NCI-H2171 (cell line): ENCODE measurements at regions not wholly inside any gene's neighbourhood (a gene's known extent, or its start where the extent isn't known, plus 50 kb on each side); places are given as distances from the start of the nearest gene placed in this dataset.
"Not testable (repeated sequence)": the region's sequence is repeated elsewhere in the genome, so short reads cannot be mapped to it uniquely, and the experiment has no call there.

Experiments
- DNase-seq: peaks from one replicate; lab custom pipeline; 2025; lab: John Stamatoyannopoulos, UW

- DNase-seq = no peak
These were observed 329.2 kb upstream of the KLF3 start for GRCh38 chr4:38334791-38335190.

DNA sequence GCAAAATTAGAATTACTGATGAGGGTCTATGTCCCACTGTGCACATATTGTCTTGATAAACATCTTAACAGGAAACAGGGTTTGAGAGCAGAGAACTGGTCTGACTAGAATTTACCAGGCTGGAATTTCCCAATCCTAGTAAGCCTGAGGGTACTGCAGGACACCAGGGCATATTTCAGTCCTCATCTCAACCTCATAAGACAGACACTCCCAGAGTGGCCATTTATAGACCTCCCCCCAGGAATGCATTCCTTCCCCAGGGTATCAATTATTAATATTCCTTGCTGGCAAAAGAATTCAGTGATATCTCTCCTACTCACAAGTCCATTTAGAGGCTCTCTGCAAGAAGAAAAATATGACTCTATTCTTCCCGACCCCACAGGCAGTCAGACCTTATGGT lies 325.1 kb upstream of the KLF3 start:
- DNase-seq = not testable (repeated sequence)

- DNase-seq = no peak
These were observed 320.4 kb upstream of the KLF3 start for GRCh38 chr4:38343608-38344007.

DNA sequence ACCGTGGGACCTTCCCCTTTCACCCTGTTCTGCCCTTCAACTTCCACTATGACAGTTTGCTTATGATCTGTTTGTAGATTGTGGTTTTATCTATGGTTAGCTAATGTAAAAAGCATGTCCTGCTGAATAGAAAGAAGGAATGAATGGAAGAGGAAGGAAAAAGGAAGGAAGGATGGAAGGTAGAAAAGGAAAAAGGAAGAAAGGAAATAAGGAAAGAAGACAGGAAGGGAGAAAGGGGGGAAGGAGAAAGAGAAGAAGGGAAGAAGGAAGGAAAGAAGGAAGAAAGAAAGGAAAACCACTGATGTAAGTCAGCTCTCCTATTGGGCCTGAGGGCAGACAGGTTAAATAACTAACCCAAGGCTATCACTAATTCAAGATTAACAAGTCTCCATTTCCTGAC lies 319.1 kb upstream of the KLF3 start:
- no peak for DNase-seq

- DNase-seq = no peak
These were observed 316.7 kb upstream of the KLF3 start for GRCh38 chr4:38347251-38347650.

- no peak for DNase-seq
These were observed 309.6 kb upstream of the KLF3 start for GRCh38 chr4:38354421-38354820.

GRCh38 chr4:38354872-38355271 lies 309.1 kb upstream of the KLF3 start:
- DNase-seq = no peak

DNA sequence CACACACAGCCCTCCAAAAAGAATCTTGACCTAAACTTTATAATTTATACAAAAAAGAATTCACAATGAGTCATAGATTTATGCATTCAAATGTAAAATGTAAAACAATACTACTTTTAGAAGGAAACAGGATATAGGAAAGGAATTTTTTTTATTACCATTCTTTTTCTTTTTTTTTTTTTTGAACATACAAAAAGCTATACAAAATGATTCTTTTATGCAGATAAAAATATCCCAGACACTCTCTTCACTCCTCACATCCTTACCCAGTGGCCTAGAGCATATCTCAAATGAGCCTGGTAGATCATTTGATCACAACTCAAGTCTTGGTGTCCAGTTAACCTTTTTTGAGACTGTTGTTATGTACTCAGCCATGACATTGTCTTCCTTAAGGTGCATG lies 307.3 kb upstream of the KLF3 start:
- DNase-seq = no peak

GRCh38 chr4:38357546-38357945 lies 306.5 kb upstream of the KLF3 start:
- no peak for DNase-seq

- DNase-seq = no peak
These were observed 304.9 kb upstream of the KLF3 start for GRCh38 chr4:38359113-38359512.

GRCh38 chr4:38360201-38360600 lies 303.8 kb upstream of the KLF3 start:
- DNase-seq = no peak

DNA sequence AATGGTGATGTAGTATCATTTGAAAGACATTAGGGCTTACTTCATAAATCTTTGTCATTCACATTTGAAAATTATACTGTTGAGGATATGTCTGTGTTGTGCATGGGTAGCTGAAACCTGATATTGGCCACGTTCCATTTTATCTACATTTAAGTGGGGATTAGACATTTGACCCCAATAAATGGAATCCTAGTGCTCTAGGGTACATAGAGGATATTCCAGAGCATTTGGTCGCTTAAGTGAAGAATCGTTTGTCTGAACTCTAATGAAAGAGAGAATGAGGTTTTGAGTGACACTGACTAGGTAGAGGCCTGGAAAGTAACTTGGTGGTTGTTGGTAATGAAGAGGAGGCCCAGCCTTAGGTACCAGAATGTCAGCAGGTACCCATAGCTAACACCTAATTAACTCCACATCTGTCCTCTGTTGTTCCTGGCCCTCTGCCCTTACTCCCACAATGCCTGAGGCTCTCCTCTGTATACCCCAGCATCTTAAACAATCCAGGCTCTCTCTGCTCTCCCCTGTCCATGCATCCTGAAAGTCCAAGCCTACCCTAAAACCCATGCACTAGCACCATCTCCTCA lies 299.5 kb upstream of the KLF3 start:
- no peak for DNase-seq

- DNase-seq = no peak
These were observed 298.7 kb upstream of the KLF3 start for GRCh38 chr4:38365261-38365660.

DNA sequence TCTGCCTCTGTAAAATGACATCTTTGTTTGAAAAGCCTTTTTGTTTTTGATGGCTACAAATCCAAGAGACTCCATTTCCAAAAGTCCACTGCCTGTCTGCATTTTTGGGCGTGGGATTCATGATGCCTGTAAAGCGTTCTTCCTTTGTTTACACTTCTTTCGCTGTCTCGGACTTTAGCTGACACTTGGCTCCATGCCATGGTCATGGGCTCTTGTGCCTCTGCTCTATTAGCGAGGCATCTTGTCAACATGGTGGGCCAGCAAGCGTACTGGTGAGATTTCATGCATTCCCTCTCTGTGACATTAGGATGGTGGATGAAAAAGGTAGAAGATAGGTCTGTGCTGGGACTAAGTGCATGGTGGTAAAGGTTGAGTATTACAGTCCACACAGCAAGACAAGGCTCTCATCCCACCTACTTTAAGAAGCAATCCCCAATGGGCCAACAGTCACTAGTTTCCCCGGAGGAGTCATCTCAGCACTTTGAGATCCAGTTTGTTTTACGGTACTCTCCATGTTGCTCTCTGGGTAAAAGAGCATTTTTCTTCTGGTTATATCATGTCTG lies 298.2 kb upstream of the KLF3 start:
- no peak for DNase-seq

DNA sequence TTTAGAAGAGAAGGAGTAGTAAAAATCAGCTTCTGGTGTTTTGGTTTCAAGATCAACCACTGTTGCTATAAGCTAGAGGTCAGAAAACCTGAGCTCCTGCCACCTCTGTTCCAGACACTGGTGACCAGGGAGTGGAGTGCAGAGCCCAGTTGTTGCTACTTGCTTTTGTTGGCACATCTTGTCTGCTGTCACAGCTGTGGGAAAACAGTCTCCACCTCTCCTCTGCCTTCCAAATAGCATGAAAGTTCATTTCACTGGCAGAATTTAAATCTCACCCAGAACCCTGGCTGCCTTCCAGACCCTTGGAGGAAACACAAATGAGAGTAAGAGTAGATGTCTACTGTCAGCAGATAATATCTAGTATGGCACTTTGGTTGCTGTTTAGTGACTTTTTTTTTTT lies 297.5 kb upstream of the KLF3 start:
- no peak for DNase-seq

DNA sequence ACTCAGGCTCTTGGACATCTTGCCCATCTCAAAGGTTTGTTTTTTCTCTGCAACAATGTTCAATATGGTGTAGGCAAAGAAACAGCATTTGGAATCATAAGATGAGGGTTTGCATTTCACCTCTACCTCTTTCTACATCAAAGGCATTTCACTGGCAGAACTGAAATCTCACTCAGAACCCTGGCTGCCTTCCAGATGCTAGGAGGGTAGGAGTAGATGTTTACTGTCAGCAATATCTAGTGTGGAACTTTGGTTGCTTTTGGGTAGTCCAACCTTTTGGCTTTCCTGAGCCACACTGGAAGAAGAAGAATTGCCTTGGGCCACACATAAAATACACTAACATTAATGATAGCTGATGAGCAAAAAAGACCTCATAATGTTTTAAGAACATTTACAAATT lies 297.0 kb upstream of the KLF3 start:
- DNase-seq = no peak

- no peak for DNase-seq
These were observed 296.3 kb upstream of the KLF3 start for GRCh38 chr4:38367642-38368174.

DNA sequence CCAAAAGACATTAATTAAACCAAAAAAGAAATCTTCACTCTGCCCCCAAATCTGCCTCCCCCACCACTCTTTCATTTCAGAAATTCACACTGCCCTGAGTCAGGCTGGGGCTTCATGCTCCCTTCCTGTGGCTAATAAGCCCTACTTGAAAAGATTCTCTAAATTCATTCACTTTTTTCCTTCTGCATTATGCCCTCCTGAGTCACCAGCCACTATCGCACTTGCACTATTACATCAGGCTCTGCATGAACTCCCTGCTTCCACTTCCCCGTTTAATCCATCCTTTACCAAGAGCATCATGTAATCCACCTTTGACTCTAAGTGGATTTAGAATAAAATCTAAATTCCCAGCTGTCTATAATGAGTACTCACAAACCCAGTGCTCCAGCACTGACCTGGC lies 295.4 kb upstream of the KLF3 start:
- DNase-seq = no peak

- no peak for DNase-seq
These were observed 292.6 kb upstream of the KLF3 start for GRCh38 chr4:38371391-38371851.

GRCh38 chr4:38373375-38373774 lies 290.6 kb upstream of the KLF3 start:
- DNase-seq = no peak

DNA sequence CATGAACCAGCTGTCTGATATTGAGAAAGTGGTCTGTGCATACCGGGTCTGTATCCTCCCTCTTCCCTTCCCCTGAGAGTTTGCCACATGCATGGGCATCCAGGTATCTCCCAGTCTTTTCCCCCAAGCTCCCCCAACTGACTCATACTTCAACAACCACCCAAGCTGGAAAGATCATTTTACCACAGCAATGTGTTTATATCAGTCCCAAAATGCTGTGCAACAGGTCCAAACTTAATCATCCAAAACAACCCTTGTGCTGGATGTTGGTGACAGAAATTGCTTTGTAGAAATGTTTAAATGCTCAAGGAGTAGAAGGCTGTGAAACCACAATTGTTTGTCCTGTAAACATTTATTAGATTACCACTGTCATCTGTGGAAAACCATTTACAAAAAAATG lies 286.8 kb upstream of the KLF3 start:
- no peak for DNase-seq

- no peak for DNase-seq
These were observed 285.5 kb upstream of the KLF3 start for GRCh38 chr4:38378478-38378877.

DNA sequence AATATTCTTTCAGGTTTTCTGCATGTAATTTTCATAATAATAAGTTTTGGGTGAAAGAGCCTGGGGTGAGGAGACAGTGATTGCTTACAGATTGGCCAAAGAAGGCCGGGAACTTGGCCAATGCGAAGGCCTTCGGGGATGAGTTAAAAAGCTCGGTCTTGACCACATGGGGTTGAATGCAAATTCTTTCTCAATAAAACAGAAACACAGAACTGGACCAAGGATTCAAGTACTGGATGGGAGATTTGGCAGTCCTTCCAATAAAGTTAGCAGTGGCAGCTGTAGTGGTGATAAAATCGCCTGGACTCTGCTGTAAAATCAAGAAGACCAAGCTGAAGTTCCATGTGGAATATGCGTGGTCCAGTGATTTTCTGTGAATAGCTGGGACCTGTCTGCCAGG lies 282.2 kb upstream of the KLF3 start:
- no peak for DNase-seq

DNA sequence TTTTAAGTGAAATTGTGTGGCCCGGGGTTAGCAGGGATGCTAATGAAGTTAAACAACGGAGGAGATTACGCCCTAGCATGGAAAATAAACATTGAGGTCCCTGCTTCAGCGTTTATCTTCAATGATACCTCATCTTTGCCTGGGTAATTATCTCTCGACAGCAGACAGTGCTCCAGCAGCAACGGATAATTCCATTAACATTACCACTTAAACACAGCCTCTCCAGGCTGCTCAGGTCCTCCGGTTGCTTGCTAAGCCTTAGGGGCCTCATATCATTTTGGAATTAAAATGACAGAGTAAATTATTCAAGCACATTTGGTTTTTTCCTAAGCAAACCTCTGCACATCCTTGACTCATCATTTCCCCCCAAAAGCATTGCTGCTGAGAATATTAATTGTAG lies 281.5 kb upstream of the KLF3 start:
- no peak for DNase-seq
